T-helper 1 cell treated with Interleukin-12 subunit alpha and Interleukin-12 subunit beta and Interleukin-4 antibody, amounts not matched to agents 30 ng/mL and 1 ng/mL, for 36 hours (primary cell): ENCODE measurements at regions not wholly inside any gene's neighbourhood (a gene's known extent, or its start where the extent isn't known, plus 50 kb on each side); places are given as distances from the start of the nearest gene placed in this dataset.

Source experiments
- intact Hi-C: fragments of 100-400 bp; cut with micrococcal nuclease; formaldehyde crosslinking; loops from one replicate; pipeline ENCODE4 v1.15.1; 2024

- intact Hi-C loops: no loop called here
Measured at GRCh38 chr3:13210221-13210975, 137.2 kb upstream of the IQSEC1 start.

- intact Hi-C loops: no loop called here
Measured at GRCh38 chr3:13209634-13209997, 136.4 kb upstream of the IQSEC1 start.

DNA sequence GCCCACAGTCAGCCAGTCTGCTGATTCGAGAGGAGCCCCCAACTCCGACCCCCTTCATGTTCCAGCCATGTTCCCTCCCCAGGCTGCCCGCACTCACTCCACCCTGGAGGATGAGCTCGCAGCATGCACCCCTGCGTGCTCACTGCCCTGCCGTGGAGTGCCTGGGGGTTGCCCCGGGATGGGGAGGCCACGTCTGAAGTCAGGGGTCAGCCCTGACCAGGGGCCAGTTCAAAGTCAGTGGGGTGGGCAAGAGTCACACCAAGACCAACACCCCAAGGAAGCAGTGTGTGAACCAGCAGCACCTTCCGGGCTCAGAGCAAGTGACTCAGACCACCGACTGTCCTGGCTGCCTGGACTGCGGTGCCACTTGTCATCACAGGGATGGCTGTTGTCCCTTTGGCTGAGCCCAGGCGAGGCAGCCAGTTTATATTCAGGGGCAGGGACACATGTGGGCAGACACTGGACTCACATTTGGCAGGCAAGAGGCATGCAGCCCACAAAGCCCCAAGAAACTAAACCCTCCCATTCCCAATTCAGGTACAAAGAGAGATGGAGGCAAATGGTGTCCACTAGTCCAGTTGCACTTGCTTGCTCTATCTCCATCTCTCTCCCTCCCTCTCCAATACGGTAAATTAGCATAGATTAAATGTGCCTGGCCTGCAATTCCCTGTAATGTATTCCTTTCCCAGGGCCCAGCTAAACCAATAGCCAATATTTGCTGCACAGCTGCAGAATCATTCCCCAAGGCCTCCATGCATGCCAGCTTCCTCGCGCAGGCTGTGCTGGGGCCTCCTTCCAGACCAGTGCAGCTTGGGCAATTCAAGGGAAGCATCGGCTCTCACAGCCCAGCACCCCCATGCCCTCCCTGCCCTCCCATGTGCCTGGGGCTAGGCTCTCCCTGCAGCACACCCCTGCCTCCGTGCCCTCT, 135.7 kb upstream of the IQSEC1 start:
- intact Hi-C loops: no loop called here

DNA sequence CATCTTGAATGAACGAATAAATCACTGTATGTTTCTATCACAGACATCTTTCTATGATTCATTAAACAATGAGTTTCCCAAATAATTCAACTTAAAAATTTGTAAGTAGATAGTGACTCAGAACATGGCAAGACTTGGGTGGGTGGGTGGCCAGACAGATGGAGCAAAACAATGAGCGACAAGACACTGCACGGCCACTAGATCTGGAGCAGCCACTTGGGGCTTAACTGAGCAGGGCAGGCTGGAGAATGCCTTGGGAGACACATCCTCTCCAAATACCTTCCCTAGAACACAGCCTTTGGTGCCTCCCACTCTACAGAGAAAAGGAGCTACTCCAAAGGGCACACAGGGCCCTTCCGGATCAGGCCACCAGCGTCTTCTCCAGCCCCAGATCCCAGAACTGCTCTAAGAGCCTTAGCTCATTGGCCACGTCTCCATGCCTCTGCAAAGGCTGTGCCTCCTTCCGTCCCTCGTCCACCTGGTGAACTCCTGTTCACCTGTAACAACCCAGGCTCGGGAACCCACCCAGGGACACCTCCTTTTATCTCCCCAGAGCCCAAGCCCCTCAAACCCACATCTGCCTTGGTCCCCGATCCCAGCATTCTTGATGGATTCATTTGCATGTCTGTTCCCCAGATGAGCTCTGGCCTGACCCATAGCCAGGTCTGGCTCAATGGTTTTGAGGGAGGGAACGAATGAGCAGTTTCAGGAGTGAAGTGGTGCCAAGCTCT, 134.9 kb upstream of the IQSEC1 start:
- intact Hi-C loops: no loop called here

GRCh38 chr3:13207578-13207922, 134.3 kb upstream of the IQSEC1 start:
- intact Hi-C loops: no loop called here

DNA sequence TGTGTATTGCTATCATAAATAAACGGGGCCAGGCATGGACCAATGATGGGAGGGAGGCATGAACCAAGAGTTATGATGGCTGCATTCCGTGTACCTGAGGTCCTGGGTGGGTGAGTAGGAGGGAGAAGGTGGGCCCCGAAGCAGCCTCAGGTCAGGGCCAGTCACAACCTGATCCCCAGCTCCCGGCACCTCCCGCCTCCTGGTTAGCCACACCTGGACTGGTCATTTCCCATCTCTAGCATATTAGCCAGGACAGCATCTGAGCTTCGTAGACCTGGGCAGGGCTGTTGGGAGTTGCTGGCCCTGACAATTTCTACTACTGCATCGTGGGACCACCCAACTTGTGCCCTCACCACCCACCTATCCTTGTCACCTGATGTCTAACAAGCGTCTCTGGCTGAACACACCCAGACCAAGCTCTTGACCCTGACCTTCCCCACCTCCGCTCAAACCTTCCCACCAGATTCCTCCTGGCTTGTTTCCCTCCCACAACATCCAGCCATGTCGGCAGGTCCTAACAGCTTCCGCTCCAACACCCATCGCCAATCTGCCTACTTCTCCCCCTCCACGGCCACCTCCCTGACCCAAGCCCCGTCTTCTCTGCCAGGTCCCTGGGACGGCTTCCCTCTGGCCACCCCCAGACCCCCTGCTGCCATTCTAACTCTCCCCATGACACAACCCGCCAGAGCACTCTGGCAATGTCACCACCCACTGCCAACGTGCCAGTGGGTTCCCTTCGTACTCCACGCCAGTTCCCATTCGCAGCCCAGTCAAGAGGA, 133.8 kb upstream of the IQSEC1 start:
- intact Hi-C loops: no loop called here

DNA sequence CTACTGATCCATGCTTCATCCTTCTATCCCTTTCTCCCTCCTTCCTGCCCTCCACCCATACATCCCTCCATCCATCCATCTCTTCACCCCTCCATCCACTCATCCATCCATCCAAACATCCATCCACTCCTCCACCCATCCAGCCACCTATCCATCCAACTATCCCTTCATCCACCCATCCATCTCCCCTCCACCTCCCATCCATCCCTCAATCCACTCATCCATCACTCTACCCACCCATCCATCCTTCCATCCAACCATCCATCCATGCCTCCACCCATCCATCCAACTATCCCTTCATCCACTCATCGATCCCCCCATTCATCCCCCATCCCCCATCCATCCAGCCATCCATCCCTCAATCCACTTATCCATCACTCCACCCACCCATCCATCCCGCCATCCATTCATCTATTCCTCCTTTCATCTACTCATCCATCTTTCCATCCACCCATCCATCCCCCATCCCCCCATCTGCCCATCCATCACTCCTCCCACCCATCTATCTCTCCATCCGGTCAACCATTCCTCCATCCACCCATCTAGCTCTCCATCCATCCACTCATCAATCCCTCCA, 132.4 kb upstream of the IQSEC1 start:
- intact Hi-C loops: no loop called here

- intact Hi-C loops: no loop called here
Measured at GRCh38 chr3:13204177-13204581, 130.9 kb upstream of the IQSEC1 start.

DNA sequence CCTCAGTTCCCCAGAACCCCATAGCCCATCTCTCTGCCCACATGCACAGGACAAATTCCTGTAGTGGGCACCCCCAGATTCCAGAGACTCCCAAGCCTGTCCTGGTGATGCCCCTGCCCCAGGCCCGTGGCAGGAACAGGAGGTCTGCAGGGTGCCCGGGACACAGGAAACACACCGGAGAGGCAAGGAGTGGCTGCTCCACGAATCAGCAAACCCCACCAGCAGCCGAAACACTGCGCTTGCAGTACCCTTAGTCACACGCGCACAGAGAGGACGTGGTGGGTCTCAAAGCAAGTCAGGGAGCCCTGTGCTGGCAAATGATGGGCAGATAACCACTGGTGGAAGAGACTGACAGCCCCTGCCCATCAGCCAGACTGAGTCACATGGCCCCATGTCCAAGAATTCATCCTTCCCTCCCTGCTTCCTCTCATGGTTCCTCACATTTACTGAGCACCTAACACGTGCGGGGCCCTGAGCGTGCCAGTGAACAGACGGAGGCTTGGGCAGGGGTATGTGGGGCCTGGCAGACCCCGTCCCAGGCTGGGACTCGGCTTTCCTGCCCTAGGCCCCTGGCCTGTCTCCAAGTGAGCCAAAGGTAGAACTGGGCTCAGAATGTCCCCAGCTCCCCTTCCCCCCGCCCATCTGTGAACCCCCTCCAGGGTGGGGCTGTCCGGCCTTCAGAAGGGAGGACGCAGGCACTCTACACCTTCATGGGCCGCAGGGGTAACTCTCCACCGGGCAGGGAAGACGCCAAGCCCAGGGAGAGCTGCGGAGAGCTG, 130.4 kb upstream of the IQSEC1 start:
- intact Hi-C loops: no loop called here

GRCh38 chr3:13202744-13203397, 129.6 kb upstream of the IQSEC1 start:
- intact Hi-C loops: no loop called here

DNA sequence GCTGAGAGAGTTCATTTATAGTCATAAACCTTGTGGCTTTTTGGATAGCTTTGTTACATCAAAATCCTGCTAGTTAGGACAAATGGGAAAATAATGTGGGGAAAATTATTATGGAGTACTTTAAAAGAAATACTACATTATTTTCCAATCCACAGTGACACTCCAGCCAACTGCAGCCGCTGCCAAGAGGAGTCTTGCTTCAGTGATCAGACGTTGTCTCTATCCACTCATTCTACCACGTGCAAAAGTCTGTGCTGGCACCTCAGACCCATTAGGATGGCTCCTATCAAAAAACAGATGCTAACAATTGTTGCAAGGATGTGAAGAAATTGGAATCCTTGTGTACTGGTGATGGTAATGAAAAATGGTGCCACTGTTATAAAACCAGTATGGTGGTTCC, 128.6 kb upstream of the IQSEC1 start:
- intact Hi-C loops: no loop called here

DNA sequence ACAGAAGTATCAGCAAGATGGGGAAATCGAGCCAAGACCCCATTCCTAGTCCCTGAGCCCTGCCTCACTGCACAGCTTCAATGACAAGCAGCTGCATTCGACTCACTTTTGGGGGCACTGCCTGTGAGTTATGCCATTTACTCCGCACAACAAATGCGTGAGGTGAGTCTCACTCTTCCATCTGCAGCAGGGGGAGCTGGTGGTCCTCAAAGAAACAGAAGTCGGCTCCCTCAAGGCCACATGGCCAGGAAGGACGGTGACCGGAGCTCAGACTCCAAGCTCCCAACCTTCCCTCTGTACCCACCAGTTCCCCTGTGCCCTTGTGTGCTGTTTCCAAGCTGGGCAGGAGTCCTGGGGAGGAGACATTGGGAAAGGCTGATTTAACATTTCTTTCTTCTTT, 127.7 kb upstream of the IQSEC1 start:
- intact Hi-C loops: no loop called here

DNA sequence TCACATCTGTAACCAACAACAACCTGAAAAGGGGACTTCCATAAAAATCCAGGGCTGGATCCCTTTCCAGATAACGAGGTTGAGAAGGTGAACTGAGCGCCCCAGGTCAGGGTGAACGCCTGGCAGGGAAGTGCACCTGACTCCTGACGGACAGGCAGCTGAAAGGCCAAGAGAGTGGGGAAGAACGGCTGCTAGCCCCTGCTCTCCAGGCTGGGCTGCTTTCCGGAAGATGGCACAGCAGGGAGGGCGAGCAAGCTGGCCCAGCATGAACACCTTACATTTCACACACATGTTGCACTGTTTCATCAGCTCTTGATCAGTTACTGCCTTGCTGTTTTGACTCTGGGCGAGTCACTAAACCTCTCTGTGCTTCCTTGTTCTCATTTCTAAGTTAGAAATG, 127.2 kb upstream of the IQSEC1 start:
- intact Hi-C loops: no loop called here

DNA sequence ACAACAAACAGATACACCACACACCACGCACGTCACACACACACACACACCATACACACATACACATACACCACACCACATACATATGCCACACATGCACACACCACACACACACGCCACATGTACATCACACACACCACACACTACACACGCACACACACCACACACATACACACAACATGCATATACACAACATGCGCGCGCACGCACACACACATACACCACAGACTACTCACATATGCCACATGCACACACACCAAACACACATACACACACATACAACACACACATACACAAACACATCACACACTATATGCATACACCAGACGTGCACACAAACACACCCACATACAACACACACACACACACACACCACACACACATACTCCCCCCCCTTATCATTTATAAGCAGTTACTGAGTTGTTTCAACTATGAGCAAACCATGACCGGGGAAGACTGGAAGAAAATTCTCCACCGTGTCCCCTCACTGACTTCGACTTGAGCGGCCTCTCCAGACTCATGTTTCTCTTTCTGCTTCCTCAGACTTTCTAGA, 126.7 kb upstream of the IQSEC1 start:
- intact Hi-C loops: no loop called here

DNA sequence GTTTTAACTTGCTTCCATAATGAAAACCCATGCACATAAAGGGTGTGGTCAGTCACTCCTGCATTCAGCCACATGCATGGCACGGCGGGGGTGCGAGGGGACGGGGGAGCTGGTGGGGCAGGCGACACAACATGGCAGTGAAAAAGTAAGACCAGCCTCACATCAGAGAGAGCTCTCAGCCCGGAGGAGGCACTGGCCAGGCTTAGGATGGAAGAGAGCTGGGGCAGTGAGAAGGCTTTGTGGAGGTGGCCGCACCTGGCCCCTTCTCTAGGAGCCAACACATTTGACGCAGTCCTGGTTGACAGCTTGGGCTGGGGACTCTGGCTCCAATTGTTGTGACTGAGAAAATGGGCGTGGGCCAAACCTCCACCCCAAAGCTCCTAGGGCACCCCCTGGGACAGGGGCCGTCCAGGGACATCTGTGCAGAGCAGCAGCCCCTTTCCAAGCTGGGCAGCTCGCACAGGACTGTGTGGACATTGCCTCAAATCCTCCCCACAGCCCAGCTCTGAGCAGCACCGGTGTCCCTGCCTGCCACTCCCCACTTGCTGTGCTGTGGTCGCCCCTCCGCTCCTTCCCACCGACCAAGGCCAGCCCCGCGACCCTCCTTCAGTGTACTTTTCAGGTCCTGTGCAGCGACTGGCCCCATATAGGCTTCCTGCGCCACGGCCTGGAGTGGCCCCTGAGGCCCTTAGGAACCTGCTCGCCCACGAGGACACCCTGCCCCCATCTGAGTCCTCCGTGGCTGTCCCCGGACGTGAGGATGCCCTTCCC, 126.0 kb upstream of the IQSEC1 start:
- intact Hi-C loops: no loop called here

DNA sequence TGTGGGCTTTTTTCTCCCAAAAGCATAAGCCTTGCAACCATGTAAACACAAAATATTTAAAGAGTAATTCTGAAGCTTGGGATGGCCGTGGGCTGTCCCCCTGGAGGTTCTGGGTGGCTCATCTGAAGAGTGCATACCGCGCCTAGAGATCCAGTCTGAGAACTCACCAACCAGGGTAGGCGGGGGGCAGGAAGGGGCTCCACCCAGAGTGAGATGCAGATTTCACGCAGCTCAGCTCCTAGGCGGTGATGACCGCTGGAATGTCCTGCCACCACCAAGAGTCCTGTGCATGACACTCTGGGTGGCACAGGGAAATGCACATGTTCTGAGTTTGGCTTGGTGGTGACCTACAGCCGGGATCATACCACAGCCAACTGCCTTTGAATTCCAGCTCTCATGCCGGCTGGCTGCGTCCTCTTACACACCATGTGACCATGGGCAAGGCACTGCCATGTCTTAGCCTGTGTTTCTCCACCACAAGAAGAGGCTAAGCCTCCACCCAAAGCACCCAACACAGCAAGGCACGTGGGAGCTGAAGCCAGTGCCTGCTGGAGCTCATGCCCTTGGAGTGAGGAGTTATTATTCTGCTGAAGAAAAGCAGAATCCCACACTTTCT, 125.1 kb upstream of the IQSEC1 start:
- intact Hi-C loops: no loop called here

GRCh38 chr3:13197795-13198194, 124.6 kb upstream of the IQSEC1 start:
- intact Hi-C loops: no loop called here

- intact Hi-C loops: no loop called here
Measured at GRCh38 chr3:13197281-13197680, 124.1 kb upstream of the IQSEC1 start.
